Spleen (tissue), 11 donors: ENCODE measurements at regions not wholly inside any gene's neighbourhood (a gene's known extent, or its start where the extent isn't known, plus 50 kb on each side); places are given as distances from the start of the nearest gene placed in this dataset.

Source experiments
- DNase-seq: peaks from one replicate; pipeline ENCODE4 v3.0.0-alpha.2; 2020
- H3K27ac ChIP-seq, 8 donors: fragments of 200-600 bp; sonication (generic) in 7 of 8; 1 replicate in 4 of 8; 2 replicates in 4 of 8; pipeline versions ENCODE4 v1.5.0 to v1.8.0; 2016 to 2021; ENCODE audit warnings: inconsistent platforms in 4 of 8, mild to moderate bottlenecking in 4 of 8, moderate library complexity in 1 of 8
- H3K27me3 ChIP-seq, 7 donors: fragments of 200-600 bp; sonication (generic) in 6 of 7; replicated peaks in 1 of 7; 1 replicate in 4 of 7; 2 replicates in 3 of 7; pipeline versions ENCODE4 v1.5.0 to v1.8.0; 2016 to 2021; ENCODE audit warnings: inconsistent platforms in 3 of 7, mild to moderate bottlenecking in 1 of 7
- H3K36me3 ChIP-seq, 6 donors: fragments of 200-600 bp; sonication (generic) in 5 of 6; 1 replicate in 4 of 6; 2 replicates in 2 of 6; pipeline versions ENCODE4 v1.5.0 to v1.8.0; 2016 to 2021; ENCODE audit warnings: inconsistent platforms in 2 of 6
- H3K4me1 ChIP-seq, 6 donors: fragments of 200-600 bp; sonication (generic) in 5 of 6; 1 replicate in 3 of 6; 2 replicates in 3 of 6; pipeline versions ENCODE4 v1.5.0 to v1.8.0; 2016 to 2021; ENCODE audit warnings: inconsistent platforms in 3 of 6
- H3K4me3 ChIP-seq, 8 donors: fragments of 200-600 bp; sonication (generic) in 7 of 8; 1 replicate in 4 of 8; 2 replicates in 4 of 8; pipeline versions ENCODE4 v1.5.0 to v1.8.0; 2016 to 2021; ENCODE audit warnings: inconsistent platforms in 4 of 8, mild to moderate bottlenecking in 4 of 8, moderate library complexity in 2 of 8
- H3K9me3 ChIP-seq, 8 donors: fragments of 200-600 bp; sonication (generic) in 7 of 8; 1 replicate in 4 of 8; 2 replicates in 4 of 8; pipeline versions ENCODE4 v1.5.0 to v1.8.0; 2016 to 2021; ENCODE audit warnings: inconsistent platforms in 4 of 8
- CTCF ChIP-seq, 11 experiments: fragments of 200-600 bp in 7 of 11; fragments of 450-650 bp in 4 of 11; sonication (generic) in 4 of 11; IDR thresholded peaks in 8 of 11; conservative IDR thresholded peaks in 3 of 11; 1 replicate in 7 of 11; 2 replicates in 4 of 11; pipeline versions ENCODE4 v1.4.0 to v1.8.0; 2016 to 2021; ENCODE audit warnings: antibody characterized with exemption in 11 of 11, inconsistent platforms in 4 of 11, mild to moderate bottlenecking in 1 of 11
- POLR2A ChIP-seq, 3 donors: fragments of 450-650 bp; IDR thresholded peaks; one replicate each; pipeline ENCODE4 v1.5.1; 2017; ENCODE audit warnings: antibody characterized with exemption in 3 of 3, mild to moderate bottlenecking in 1 of 3
- POLR2AphosphoS5 ChIP-seq, 3 donors: sonication (generic); formaldehyde crosslinking; IDR thresholded peaks; one replicate each; pipeline ENCODE4 v1.5.1; 2017; ENCODE audit warnings: antibody characterized with exemption in 3 of 3
- WGBS, 5 donors: extraction: QIAGEN DNeasy Blood & Tissue Kit in 3 of 5; methylation state at CpG; one replicate each; pipeline versions ENCODE4 v1.1.5 to v1.1.7; 2013 to 2018; 5-methylcytosine and 5-hydroxymethylcytosine counted together
- intact Hi-C: fragments of 100-400 bp; cut with DNase I; formaldehyde crosslinking; loops from one replicate; pipeline ENCODE4 v1.15.0; 2023; ENCODE audit warnings: low total_unique reads
- donor health status: healthy with polysubstance abuse.
- donor health status: DM: no; HTN: no; CAD: no; lungs with moderate emphysema.
- donor health status: DM: no; HTN: no; CAD: no.
- donor health status: Bipolar disorder and iron deficiency.
- donor health status: healthy.
- donor health status: DM: no; HTN: no; CAD: no.
- donor health status: DM: yes; HTN: yes; CAD: no.

DNA sequence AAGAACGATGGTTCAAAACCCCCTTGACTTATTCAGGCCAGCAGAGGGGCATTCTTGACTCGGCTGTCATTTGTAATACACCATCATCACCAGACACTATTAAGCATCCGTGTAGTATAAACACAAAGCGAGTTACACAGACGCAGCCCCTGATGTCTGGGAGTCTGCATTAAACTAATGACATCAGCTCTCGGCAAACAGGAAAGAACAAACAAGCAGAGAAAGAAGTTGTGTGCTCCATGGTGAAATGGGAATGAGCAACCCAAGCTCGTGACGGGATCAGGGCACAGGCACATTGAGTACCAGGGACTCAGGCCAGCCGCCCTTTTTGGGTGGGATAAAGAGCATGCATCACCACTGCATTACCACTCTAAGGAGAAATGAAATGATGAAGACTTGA is 460.1 kb downstream of the MED13L start:
- WGBS, 5 donors, result 60 to 74% (median 63%) methylated on average over 9 of the region's 9 CpGs
- intact Hi-C loops, result no loop called here
- TF ChIP-seq POLR2A (IDR thresholded peaks at IDR 0.05) (no peak), CTCF (IDR thresholded peaks at IDR 0.05 in 8 of 11, conservative IDR thresholded peaks at IDR 0.05 in 3 of 11) (no peak), POLR2AphosphoS5 (IDR thresholded peaks at IDR 0.05) (no peak)

GRCh38 chr12:115815924-115816323 is 461.6 kb downstream of the MED13L start:
- peaks cover 0 to 14% (median 6%) of the 10 kb centered on the region in 8 donors for H3K9me3 ChIP-seq
- no peak for DNase-seq
- 76 to 90% (median 83%) methylated on average over 7 of the region's 7 CpGs for WGBS, 5 donors
- H3K36me3 ChIP-seq, result no peaks in the 10 kb centered on the region
- H3K27me3 ChIP-seq, result peaks cover 0 to 26% (median 0%) of the 10 kb centered on the region in 7 donors
- intact Hi-C loops, result no loop called here
- no peak for TF ChIP-seq POLR2AphosphoS5 (IDR thresholded peaks at IDR 0.05)
- no peak for TF ChIP-seq POLR2A (IDR thresholded peaks at IDR 0.05)
- no peak for TF ChIP-seq CTCF (IDR thresholded peaks at IDR 0.05 in 8 of 11, conservative IDR thresholded peaks at IDR 0.05 in 3 of 11)
- no peaks in the 10 kb centered on the region for H3K4me1 ChIP-seq
- H3K4me3 ChIP-seq, result no peak overlapping the region
- no peak overlapping the region for H3K27ac ChIP-seq

More for the DNA sequence above, 460.1 kb downstream of the MED13L start:
- Histone ChIP-seq H3K4me1 (no peaks in the 10 kb centered on the region), H3K9me3 (peaks cover 0 to under 1% (median 0%) of the 10 kb centered on the region in 8 donors), H3K27me3 (peaks cover 0 to 35% (median 0%) of the 10 kb centered on the region in 7 donors), H3K4me3 (no peak overlapping the region), H3K36me3 (no peaks in the 10 kb centered on the region), H3K27ac (no peak overlapping the region)
- DNase-seq, result no peak

- Histone ChIP-seq H3K27ac (no peak overlapping the region), H3K36me3 (no peaks in the 10 kb centered on the region), H3K27me3 (peaks cover 0 to 29% (median 0%) of the 10 kb centered on the region in 7 donors), H3K4me1 (no peaks in the 10 kb centered on the region), H3K9me3 (peaks cover 0 to 14% (median 6%) of the 10 kb centered on the region in 8 donors), H3K4me3 (no peak overlapping the region)
- 59 to 100% (median 64%) methylated on average over 1 to 2 of the region's 2 CpGs for WGBS, 5 donors
- intact Hi-C loops, result no loop called here
- no peak for TF ChIP-seq POLR2A (IDR thresholded peaks at IDR 0.05)
- no peak for TF ChIP-seq POLR2AphosphoS5 (IDR thresholded peaks at IDR 0.05)
- TF ChIP-seq CTCF (IDR thresholded peaks at IDR 0.05 in 8 of 11, conservative IDR thresholded peaks at IDR 0.05 in 3 of 11), result no peak
- no peak for DNase-seq
Observed at GRCh38 chr12:115813256-115813655, 464.2 kb downstream of the MED13L start.

- WGBS, 5 donors, result 63 to 70% (median 64%) methylated on average over 1 of the region's 1 CpG
- intact Hi-C loops, result no loop called here
- TF ChIP-seq POLR2AphosphoS5 (IDR thresholded peaks at IDR 0.05) (no peak), POLR2A (IDR thresholded peaks at IDR 0.05) (no peak), CTCF (IDR thresholded peaks at IDR 0.05 in 8 of 11, conservative IDR thresholded peaks at IDR 0.05 in 3 of 11) (no peak)
- no peak for DNase-seq
- Histone ChIP-seq H3K4me3 (no peak overlapping the region), H3K27ac (no peak overlapping the region), H3K27me3 (peaks cover 0 to 29% (median 0%) of the 10 kb centered on the region in 7 donors), H3K4me1 (no peaks in the 10 kb centered on the region), H3K36me3 (no peaks in the 10 kb centered on the region), H3K9me3 (peaks cover 0 to 14% (median 6%) of the 10 kb centered on the region in 8 donors)
Observed at GRCh38 chr12:115811929-115812328, 465.6 kb downstream of the MED13L start.
